H1 (cell line): ENCODE measurements at regions not wholly inside any gene's neighbourhood (a gene's known extent, or its start where the extent isn't known, plus 50 kb on each side); places are given as distances from the start of the nearest gene placed in this dataset.
A peak's percentile ranks its signal among the peaks of the same experiment; 100 is the strongest.

ENCODE experiments used
- CTCF ChIA-PET: fragments of 300-600 bp; sonication (Branson Sonifier 250); formaldehyde crosslinking; loops from one replicate; lab custom pipeline; 2021; ENCODE audit not compliant: partially characterized antibody; lab: Charles Lee
- POLR2A ChIA-PET: fragments of 300-600 bp; sonication (Branson Sonifier 250); formaldehyde crosslinking; loops from one replicate; lab custom pipeline; 2021; ENCODE audit warnings: inconsistent platforms; ENCODE audit not compliant: partially characterized antibody; lab: Charles Lee
- DNase-seq, 2 experiments: peaks; one replicate each; pipeline versions ENCODE4 v3.0.0 to v3.0.0-alpha.2; 2010 to 2022; ENCODE audit warnings: low spot score in 2 of 2, low read depth in 1 of 2, mixed read lengths in 1 of 2
- FAIRE-seq: peaks from 2 replicates; lab custom pipeline; 2011; peaks lifted over from hg19 to GRCh38; lab: Jason Lieb, UNC
- H2AFZ ChIP-seq: 2 replicates; pipeline ENCODE4 v1.8.1; 2012; ENCODE audit warnings: low read length, inconsistent platforms
- H2AK5ac ChIP-seq: 2 replicates; pipeline ENCODE4 v1.6.1; 2013; ENCODE audit warnings: low read depth, low read length
- H2BK120ac ChIP-seq: replicated peaks from 2 replicates; pipeline ENCODE3; 2013; ENCODE audit warnings: low read depth, low read length, inconsistent platforms
- H2BK12ac ChIP-seq: 2 replicates; pipeline ENCODE4 v1.6.1; 2013; ENCODE audit warnings: low read depth, low read length
- H2BK15ac ChIP-seq: 2 replicates; pipeline ENCODE4 v1.6.1; 2013; ENCODE audit warnings: low read length
- H2BK20ac ChIP-seq: 2 replicates; pipeline ENCODE4 v1.6.1; 2013; ENCODE audit warnings: low read length
- H2BK5ac ChIP-seq: 2 replicates; pipeline ENCODE4 v1.6.1; 2013; ENCODE audit warnings: low read depth, low read length
- H3K14ac ChIP-seq: 2 replicates; pipeline ENCODE4 v1.6.1; 2013; ENCODE audit warnings: inconsistent platforms; ENCODE audit not compliant: insufficient read length
- H3K18ac ChIP-seq: 2 replicates; pipeline ENCODE4 v1.6.1; 2013; ENCODE audit warnings: low read length; ENCODE audit errors: extremely low read depth
- H3K23ac ChIP-seq: 2 replicates; pipeline ENCODE4 v1.6.1; 2013; ENCODE audit warnings: inconsistent platforms; ENCODE audit not compliant: insufficient read length
- H3K23me2 ChIP-seq: 2 replicates; pipeline ENCODE4 v1.6.1; 2013; ENCODE audit warnings: low read depth, low read length
- H3K27ac ChIP-seq: 2 replicates; pipeline ENCODE4 v1.6.1; 2011; ENCODE audit warnings: low read depth, low read length, inconsistent platforms
- H3K27me3 ChIP-seq, 4 experiments: replicated peaks in 1 of 4; 1 replicate in 1 of 4; 2 replicates in 3 of 4; pipeline versions ENCODE4 v1.6.1 to v1.8.1; 2011 to 2013; ENCODE audit warnings: low read length in 3 of 4, mild to moderate bottlenecking in 3 of 4, inconsistent platforms in 2 of 4, mixed read lengths in 2 of 4, moderate library complexity in 1 of 4; ENCODE audit not compliant: control insufficient read depth in 3 of 4, insufficient read depth in 3 of 4; ENCODE audit errors: extremely low read depth in 1 of 4
- H3K36me3 ChIP-seq, 4 experiments: 2 replicates each; pipeline versions ENCODE4 v1.6.1 to v1.8.1; 2011 to 2013; ENCODE audit warnings: mild to moderate bottlenecking in 4 of 4, low read length in 3 of 4, moderate library complexity in 2 of 4, control low read depth in 1 of 4, inconsistent platforms in 1 of 4; ENCODE audit not compliant: insufficient read depth in 4 of 4, control insufficient read depth in 2 of 4
- H3K4ac ChIP-seq: replicated peaks from 2 replicates; pipeline ENCODE3; 2013; ENCODE audit warnings: low read length, low read depth, mixed read lengths, inconsistent platforms; ENCODE audit not compliant: insufficient read length
- H3K4me1 ChIP-seq, 4 experiments: replicated peaks in 1 of 4; 1 replicate in 1 of 4; 2 replicates in 3 of 4; pipeline versions ENCODE4 v1.6.1 to v1.8.1; 2011 to 2013; ENCODE audit warnings: low read length in 3 of 4, inconsistent platforms in 2 of 4, mixed read lengths in 1 of 4; ENCODE audit not compliant: insufficient read depth in 4 of 4, control insufficient read depth in 3 of 4
- H3K4me2 ChIP-seq, 2 experiments: 2 replicates each; pipeline versions ENCODE4 v1.6.1 to v1.8.1; 2011 to 2013; ENCODE audit warnings: low read depth in 2 of 2, low read length in 2 of 2, control low read depth in 1 of 2, inconsistent platforms in 1 of 2, mild to moderate bottlenecking in 1 of 2; ENCODE audit not compliant: insufficient read depth in 1 of 2
- H3K4me3 ChIP-seq, 4 experiments: fragments of 200-600, 300-600 bp in 1 of 4; sonication (generic), shearing (Covaris generic), sonication (Bioruptor Twin) in 1 of 4; 2 replicates each; pipeline versions ENCODE4 v1.5.1 to v1.8.1; 2011 to 2016; ENCODE audit warnings: low read length in 4 of 4, low read depth in 3 of 4, control low read depth in 2 of 4, inconsistent platforms in 2 of 4, mild to moderate bottlenecking in 2 of 4, mixed read lengths in 1 of 4, moderate library complexity in 1 of 4; ENCODE audit not compliant: insufficient read depth in 2 of 4; ENCODE audit errors: extremely low read depth in 1 of 4
- H3K56ac ChIP-seq: replicated peaks from 2 replicates; pipeline ENCODE3; 2013; ENCODE audit warnings: low read depth, mild to moderate bottlenecking, mixed read lengths, low read length, inconsistent platforms; ENCODE audit not compliant: insufficient read length
- H3K79me1 ChIP-seq: 2 replicates; pipeline ENCODE4 v1.6.1; 2013; ENCODE audit warnings: low read depth, low read length, control low read depth
- H3K79me2 ChIP-seq, 2 experiments: 2 replicates each; pipeline versions ENCODE4 v1.6.1 to v1.8.1; 2012 to 2013; ENCODE audit warnings: low read length in 2 of 2, mild to moderate bottlenecking in 2 of 2, inconsistent platforms in 1 of 2; ENCODE audit not compliant: insufficient read depth in 2 of 2, control insufficient read depth in 1 of 2
- H3K9ac ChIP-seq, 4 experiments: replicated peaks in 1 of 4; 1 replicate in 1 of 4; 2 replicates in 3 of 4; pipeline versions ENCODE4 v1.6.1 to v1.8.1; 2011 to 2013; ENCODE audit warnings: low read depth in 3 of 4, low read length in 3 of 4, control low read depth in 2 of 4, mild to moderate bottlenecking in 2 of 4, moderate library complexity in 2 of 4, inconsistent platforms in 1 of 4; ENCODE audit errors: extremely low read depth in 1 of 4
- H3K9me3 ChIP-seq, 2 experiments: 2 replicates each; pipeline versions ENCODE4 v1.6.1 to v1.8.1; 2012 to 2013; ENCODE audit warnings: mild to moderate bottlenecking in 2 of 2, moderate library complexity in 2 of 2, control low read depth in 1 of 2, inconsistent platforms in 1 of 2, low read depth in 1 of 2, low read length in 1 of 2, mixed read lengths in 1 of 2; ENCODE audit not compliant: insufficient read depth in 2 of 2
- H4K20me1 ChIP-seq, 2 experiments: replicated peaks in 1 of 2; 2 replicates each; pipeline versions ENCODE3 to v1.8.1; 2011 to 2013; ENCODE audit warnings: inconsistent platforms in 2 of 2, low read length in 2 of 2, mild to moderate bottlenecking in 1 of 2; ENCODE audit not compliant: insufficient read depth in 2 of 2, control insufficient read depth in 1 of 2
- H4K5ac ChIP-seq: 2 replicates; pipeline ENCODE4 v1.6.1; 2013; ENCODE audit warnings: low read length, low read depth, mixed read lengths, inconsistent platforms; ENCODE audit not compliant: insufficient read length
- H4K8ac ChIP-seq: 2 replicates; pipeline ENCODE4 v1.8.0; 2013; ENCODE audit warnings: mild to moderate bottlenecking, moderate library complexity, low read length, inconsistent platforms; ENCODE audit not compliant: insufficient read depth; ENCODE audit errors: extremely low read depth
- H4K91ac ChIP-seq: replicated peaks from 2 replicates; pipeline ENCODE3; 2013; ENCODE audit warnings: low read length, mixed read lengths, inconsistent platforms; ENCODE audit not compliant: insufficient read length
- CEBPB ChIP-seq: IDR thresholded peaks from 2 replicates; pipeline ENCODE4 v1.6.1; 2012; ENCODE audit warnings: low read depth, low read length
- CREB1 ChIP-seq: IDR thresholded peaks from 2 replicates; pipeline ENCODE4 v1.6.1; 2012; ENCODE audit warnings: inconsistent platforms
- KDM1A ChIP-seq: fragments of 200-600, 300-600 bp; sonication (generic); IDR thresholded peaks from 2 replicates; pipeline ENCODE4 v1.7.1; 2016; ENCODE audit warnings: mild to moderate bottlenecking, low read length, borderline replicate concordance
- NRF1 ChIP-seq: IDR thresholded peaks from 2 replicates; pipeline ENCODE4 v1.6.1; 2011; ENCODE audit warnings: mild to moderate bottlenecking, low read depth, low read length, improper control_type of control experiment
- RAD21 ChIP-seq, 2 experiments: IDR thresholded peaks in 1 of 2; conservative IDR thresholded peaks in 1 of 2; 2 replicates each; pipeline ENCODE4 v1.6.1; 2011; ENCODE audit warnings: low read depth in 2 of 2, low read length in 2 of 2, improper control_type of control experiment in 1 of 2, inconsistent platforms in 1 of 2, mild to moderate bottlenecking in 1 of 2, moderate library complexity in 1 of 2
- SAP30 ChIP-seq: fragments of 300-600 bp; sonication (generic); IDR thresholded peaks from 2 replicates; pipeline ENCODE4 v1.7.1; 2012; ENCODE audit warnings: low read length, moderate library complexity, mild to moderate bottlenecking, inconsistent platforms; ENCODE audit not compliant: insufficient read depth, insufficient replicate concordance
- SIN3A ChIP-seq, 2 experiments: IDR thresholded peaks in 1 of 2; conservative IDR thresholded peaks in 1 of 2; 2 replicates each; pipeline ENCODE4 v1.6.1; 2011 to 2012; ENCODE audit warnings: low read length in 2 of 2, improper control_type of control experiment in 1 of 2, low read depth in 1 of 2, mild to moderate bottlenecking in 1 of 2
- SP1 ChIP-seq: IDR thresholded peaks from 2 replicates; pipeline ENCODE4 v1.6.1; 2011; ENCODE audit warnings: low read depth, low read length
- SP4 ChIP-seq: IDR thresholded peaks from 2 replicates; pipeline ENCODE4 v1.6.1; 2012; ENCODE audit warnings: low read length, inconsistent platforms
- TAF7 ChIP-seq: optimal IDR thresholded peaks from 2 replicates; pipeline ENCODE3; 2011; ENCODE audit warnings: low read depth, mild to moderate bottlenecking, inconsistent platforms, low read length, moderate library complexity, borderline replicate concordance
- WGBS, 2 experiments: shearing (Covaris generic) in 1 of 2; methylation state at CpG; one replicate each; pipeline versions ENCODE4 v1.1.6 to v1.1.7; 2013 to 2015; ENCODE audit warnings: low lambda C conversion rate in 2 of 2, mixed read lengths in 2 of 2, inconsistent platforms in 1 of 2, low coverage in 1 of 2, missing lambda C conversion rate in 1 of 2; ENCODE audit not compliant: insufficient replicate concordance in 2 of 2, insufficient coverage in 1 of 2, insufficient read length in 1 of 2; ENCODE audit errors: extremely low coverage in 1 of 2, missing lambda C conversion rate in 1 of 2; 5-methylcytosine and 5-hydroxymethylcytosine counted together

DNA sequence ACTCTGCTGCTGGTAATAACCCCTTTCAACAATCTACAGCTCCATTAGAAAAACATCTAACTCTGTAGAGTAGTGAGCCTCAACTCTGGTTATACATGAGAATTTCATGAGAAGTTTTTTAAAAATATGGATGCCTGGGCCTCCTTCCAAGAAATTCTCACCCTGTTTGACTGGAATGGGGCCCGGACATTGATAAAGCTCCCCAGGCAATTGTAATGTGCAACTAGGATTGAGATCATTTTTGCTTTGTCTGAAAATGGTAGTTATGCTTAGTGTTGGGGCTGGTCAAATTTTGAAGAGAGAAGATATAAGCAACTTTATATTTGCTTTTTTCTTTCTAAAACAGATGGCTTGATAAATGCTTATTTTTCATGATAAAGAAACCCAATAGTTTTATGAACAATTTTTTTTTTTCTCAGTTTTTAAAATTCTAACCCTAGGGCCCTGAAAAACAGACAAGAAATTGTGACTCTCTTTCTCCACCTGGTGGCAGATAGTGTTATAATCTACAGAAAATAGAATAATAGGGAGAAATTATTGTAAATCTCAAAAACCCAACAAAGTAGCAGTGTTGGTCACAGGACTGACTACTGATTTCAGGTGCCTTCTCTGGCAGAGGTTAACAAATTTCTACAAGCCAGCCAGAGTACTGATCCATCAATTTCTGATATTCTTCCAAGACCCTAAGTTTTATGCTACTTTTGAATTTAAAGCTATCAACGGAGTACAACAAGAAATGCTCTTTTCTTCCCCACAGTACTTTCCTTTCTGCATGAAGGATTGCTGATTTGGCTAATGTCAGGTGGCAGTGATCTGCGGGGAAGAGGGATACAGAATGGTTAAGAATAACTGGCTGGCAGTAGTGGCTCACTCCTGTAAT, 174.8 kb downstream of the DKK1 start:
- Histone ChIP-seq H4K20me1 (no peaks in the 10 kb centered on the region), H4K91ac (no peak overlapping the region), H2BK15ac (no peak overlapping the region), H3K23me2 (no peaks in the 10 kb centered on the region), H3K23ac (no peak overlapping the region), H3K4me3 (no peak overlapping the region), H4K8ac (no peak overlapping the region), H3K9me3 (no peaks in the 10 kb centered on the region), H2BK5ac (no peak overlapping the region), H3K14ac (no peak overlapping the region), H4K5ac (no peak overlapping the region), H2BK20ac (no peak overlapping the region), H3K27ac (no peak overlapping the region), H3K4me2 (no peak overlapping the region), H2AK5ac (no peak overlapping the region), H3K36me3 (no peaks in the 10 kb centered on the region), H3K4ac (no peak overlapping the region), H3K79me1 (no peaks in the 10 kb centered on the region), H2BK12ac (no peak overlapping the region), H3K27me3 (no peaks in the 10 kb centered on the region), H2BK120ac (no peak overlapping the region), H3K56ac (no peak overlapping the region), H2AFZ (no peak overlapping the region), H3K18ac (no peak overlapping the region), H3K9ac (no peak overlapping the region), H3K79me2 (no peaks in the 10 kb centered on the region), H3K4me1 (no peaks in the 10 kb centered on the region)
- ChIA-PET CTCF (interaction anchor here (0.6 to 7.8 kb wide), 38 partner anchors 8 to 1056 kb away, joined by 3 to 136 read pairs (median 4); partner anchors contain the start of gene DKK1), POLR2A (no interaction called here)
- FAIRE-seq (no peak), DNase-seq (no peak)
- 83% methylated on average over 3 of the region's 3 CpGs; no CpG with 5 or more reads in 1 of the 2 experiments for WGBS, 2 experiments
- TF ChIP-seq NRF1 (no peak), SIN3A (conservative IDR thresholded peaks at IDR 0.05 in 1 of 2, IDR thresholded peaks at IDR 0.05 in 1 of 2; ENCODE audit: low read depth in 1 of 2, low read length in 2 of 2) (no peak), SAP30 (no peak), CREB1 (no peak), KDM1A (no peak), TAF7 (no peak), CEBPB (no peak), SP1 (no peak), RAD21 (IDR thresholded peaks at IDR 0.05 in 1 of 2, conservative IDR thresholded peaks at IDR 0.05 in 1 of 2; ENCODE audit: low read depth in 2 of 2, low read length in 2 of 2) (peak; percentile 50 to 60), SP4 (no peak)
